ENCODE measurements at regions not wholly inside any gene's neighbourhood (a gene's known extent, or its start where the extent isn't known, plus 50 kb on each side); places are given as distances from the start of the nearest gene placed in this dataset.

GRCh38 chr20:48058611-48059559, 273.6 kb upstream of the SULF2 start:
- Histone ChIP-seq H3K4me1 (no peaks in the 10 kb centered on the region), H3K4me3 (no peak overlapping the region), H3K27me3 (peaks cover 0 to 13% of the 10 kb centered on the region in 2 donors), H3K9me3 (peaks cover 0 to 8% of the 10 kb centered on the region in 2 donors), H3K36me3 (no peaks in the 10 kb centered on the region), H3K27ac (no peak overlapping the region)
- DNase-seq: no peak
- intact Hi-C loops (cut with DNase I): no loop called here
- no peak for ATAC-seq
- TF ChIP-seq, protein P1, sequence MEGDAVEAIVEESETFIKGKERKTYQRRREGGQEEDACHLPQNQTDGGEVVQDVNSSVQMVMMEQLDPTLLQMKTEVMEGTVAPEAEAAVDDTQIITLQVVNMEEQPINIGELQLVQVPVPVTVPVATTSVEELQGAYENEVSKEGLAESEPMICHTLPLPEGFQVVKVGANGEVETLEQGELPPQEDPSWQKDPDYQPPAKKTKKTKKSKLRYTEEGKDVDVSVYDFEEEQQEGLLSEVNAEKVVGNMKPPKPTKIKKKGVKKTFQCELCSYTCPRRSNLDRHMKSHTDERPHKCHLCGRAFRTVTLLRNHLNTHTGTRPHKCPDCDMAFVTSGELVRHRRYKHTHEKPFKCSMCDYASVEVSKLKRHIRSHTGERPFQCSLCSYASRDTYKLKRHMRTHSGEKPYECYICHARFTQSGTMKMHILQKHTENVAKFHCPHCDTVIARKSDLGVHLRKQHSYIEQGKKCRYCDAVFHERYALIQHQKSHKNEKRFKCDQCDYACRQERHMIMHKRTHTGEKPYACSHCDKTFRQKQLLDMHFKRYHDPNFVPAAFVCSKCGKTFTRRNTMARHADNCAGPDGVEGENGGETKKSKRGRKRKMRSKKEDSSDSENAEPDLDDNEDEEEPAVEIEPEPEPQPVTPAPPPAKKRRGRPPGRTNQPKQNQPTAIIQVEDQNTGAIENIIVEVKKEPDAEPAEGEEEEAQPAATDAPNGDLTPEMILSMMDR (IDR thresholded peaks at IDR 0.05): no peak

DNA sequence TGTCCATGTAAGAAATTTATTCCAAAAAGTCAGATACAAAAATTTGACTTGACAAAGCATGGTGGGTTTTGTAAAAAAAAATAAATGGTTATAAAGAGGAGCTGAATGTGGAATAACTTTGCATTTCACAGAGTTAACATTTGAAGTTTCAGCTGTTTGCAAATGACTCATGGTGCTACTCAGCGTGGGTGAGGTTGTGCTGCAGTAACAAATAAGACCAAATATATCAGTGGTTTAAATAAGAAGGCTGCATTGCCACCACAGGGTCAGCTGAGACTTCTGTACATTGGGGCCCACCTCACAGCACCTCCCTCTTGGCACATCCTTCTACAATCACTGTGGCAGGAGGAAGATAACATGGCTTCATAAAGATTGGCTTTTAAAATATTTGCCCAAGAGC, 272.5 kb upstream of the SULF2 start:
- Histone ChIP-seq H3K27me3 (peaks cover 0 to 18% of the 10 kb centered on the region in 2 donors), H3K4me1 (no peaks in the 10 kb centered on the region), H3K27ac (no peak overlapping the region), H3K36me3 (no peaks in the 10 kb centered on the region), H3K4me3 (no peak overlapping the region), H3K9me3 (peaks cover 0 to 8% of the 10 kb centered on the region in 2 donors)
- DNase-seq (no peak), ATAC-seq (no peak)
- intact Hi-C loops (cut with DNase I): no loop called here
- TF ChIP-seq, protein P1 (IDR thresholded peaks at IDR 0.05): no peak

- H3K9me3 ChIP-seq: peaks cover 0 to 8% of the 10 kb centered on the region in 2 donors
- H3K4me3 ChIP-seq: no peak overlapping the region
- ATAC-seq (no peak), DNase-seq (no peak)
- intact Hi-C loops (cut with DNase I): no loop called here
- TF ChIP-seq, protein P1 (IDR thresholded peaks at IDR 0.05): no peak
- H3K36me3 ChIP-seq: no peaks in the 10 kb centered on the region
- H3K4me1 ChIP-seq: no peaks in the 10 kb centered on the region
- no peak overlapping the region for H3K27ac ChIP-seq
- peaks cover 0 to 18% of the 10 kb centered on the region in 2 donors for H3K27me3 ChIP-seq
Observed at GRCh38 chr20:48057251-48057650, 272.0 kb upstream of the SULF2 start.

DNA sequence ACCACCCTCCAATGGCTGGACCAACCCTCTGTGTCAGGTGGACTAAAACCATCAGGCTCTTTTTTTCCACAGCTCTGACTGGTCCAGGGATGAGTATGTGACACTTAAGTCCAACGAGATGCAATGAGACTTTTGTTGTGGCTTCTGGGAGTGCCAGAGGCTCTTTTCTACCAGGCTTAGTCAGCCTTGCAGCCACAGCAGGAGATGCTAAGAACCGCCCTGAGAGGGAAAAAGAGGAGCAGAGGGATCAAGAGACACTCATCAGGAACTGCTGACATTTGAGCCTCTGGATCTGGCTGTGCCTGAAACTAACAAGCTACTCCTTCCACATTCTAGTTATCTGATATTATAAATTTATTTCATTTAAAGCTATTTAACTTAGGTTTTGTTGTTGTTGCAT, 270.9 kb upstream of the SULF2 start:
- H3K36me3 ChIP-seq: no peaks in the 10 kb centered on the region
- intact Hi-C loops (cut with DNase I): no loop called here
- DNase-seq (no peak), ATAC-seq (no peak)
- TF ChIP-seq, protein P1 (IDR thresholded peaks at IDR 0.05): no peak
- H3K27ac ChIP-seq: no peak overlapping the region
- H3K4me1 ChIP-seq: no peaks in the 10 kb centered on the region
- no peak overlapping the region for H3K4me3 ChIP-seq
- peaks cover 0 to 18% of the 10 kb centered on the region in 2 donors for H3K27me3 ChIP-seq
- H3K9me3 ChIP-seq: peaks cover 0 to 8% of the 10 kb centered on the region in 2 donors

DNA sequence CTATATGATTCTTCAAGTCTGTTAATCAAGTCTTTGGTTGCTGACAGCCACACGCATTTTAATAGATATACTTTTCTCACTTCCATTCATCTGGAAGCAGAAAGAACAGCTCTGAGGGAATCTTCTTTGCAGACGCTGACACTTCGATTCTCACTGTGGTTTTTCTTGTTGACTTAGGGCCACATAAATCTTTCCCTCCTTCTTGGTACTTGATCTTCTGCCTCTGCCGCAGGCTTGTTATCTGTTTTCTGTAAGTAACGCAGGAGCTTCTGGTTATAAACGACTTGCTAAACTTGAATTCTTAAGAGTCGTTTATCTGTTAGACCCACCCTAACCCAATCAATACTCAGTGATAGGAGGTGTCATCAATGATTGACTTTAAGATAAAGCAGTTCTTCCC, 268.8 kb upstream of the SULF2 start:
- TF ChIP-seq, protein P1 (IDR thresholded peaks at IDR 0.05): no peak
- peaks cover 0 to 7% of the 10 kb centered on the region in 2 donors for H3K9me3 ChIP-seq
- H3K36me3 ChIP-seq: no peaks in the 10 kb centered on the region
- H3K4me3 ChIP-seq: no peak overlapping the region
- H3K27me3 ChIP-seq: peaks cover 0 to 18% of the 10 kb centered on the region in 2 donors
- intact Hi-C loops (cut with DNase I): no loop called here
- DNase-seq: no peak
- no peak for ATAC-seq
- H3K27ac ChIP-seq: no peak overlapping the region
- H3K4me1 ChIP-seq: no peaks in the 10 kb centered on the region
